DOHH2 (cell line): ENCODE measurements at regions not wholly inside any gene's neighbourhood (a gene's known extent, or its start where the extent isn't known, plus 50 kb on each side); places are given as distances from the start of the nearest gene placed in this dataset.

ENCODE experiments used
- H3F3A ChIP-seq: fragments of 200-600 bp; sonication (generic), shearing (Covaris generic); 2 replicates; pipeline ENCODE4 v1.6.0; 2016; ENCODE audit warnings: antibody characterized with exemption, mild to moderate bottlenecking; ENCODE audit not compliant: control insufficient read depth, insufficient read depth
- H3K27ac ChIP-seq: fragments of 200-600 bp; sonication (generic); 2 replicates; pipeline ENCODE4 v1.5.1; 2014; ENCODE audit warnings: low read depth, mild to moderate bottlenecking, low read length, moderate library complexity
- H3K27me3 ChIP-seq: fragments of 200-600 bp; sonication (generic); 2 replicates; pipeline ENCODE4 v1.6.1; 2014; ENCODE audit warnings: mild to moderate bottlenecking, low read length, mixed read lengths; ENCODE audit not compliant: control insufficient read depth
- H3K36me3 ChIP-seq: fragments of 200-600 bp; sonication (generic); 2 replicates; pipeline ENCODE4 v1.6.1; 2014; ENCODE audit warnings: mild to moderate bottlenecking, low read length, moderate library complexity, mixed read lengths; ENCODE audit not compliant: control insufficient read depth
- H3K4me1 ChIP-seq: fragments of 200-600 bp; sonication (generic); 2 replicates; pipeline ENCODE4 v1.6.1; 2014; ENCODE audit warnings: mild to moderate bottlenecking, low read length, mixed read lengths; ENCODE audit not compliant: control insufficient read depth
- H3K4me2 ChIP-seq: fragments of 200-600 bp; sonication (generic); 2 replicates; pipeline ENCODE4 v1.6.0; 2014; ENCODE audit warnings: mild to moderate bottlenecking, low read length, moderate library complexity
- H3K4me3 ChIP-seq: fragments of 200-600 bp; sonication (generic); 2 replicates; pipeline ENCODE4 v1.5.1; 2014; ENCODE audit warnings: mild to moderate bottlenecking, low read length, mixed read lengths
- H3K79me2 ChIP-seq: fragments of 200-600 bp; sonication (generic); 2 replicates; pipeline ENCODE4 v1.6.1; 2014; ENCODE audit warnings: mild to moderate bottlenecking, low read length, mixed read lengths; ENCODE audit not compliant: control insufficient read depth
- H3K9me2 ChIP-seq: fragments of 200-600 bp; sonication (generic); replicated peaks from 2 replicates; pipeline ENCODE4 v1.6.1; 2014; ENCODE audit warnings: mild to moderate bottlenecking, low read length, mixed read lengths; ENCODE audit not compliant: control insufficient read depth
- H3K9me3 ChIP-seq: fragments of 200-600 bp; sonication (generic); 2 replicates; pipeline ENCODE4 v1.6.1; 2014; ENCODE audit warnings: antibody characterized with exemption, low read length, mixed read lengths; ENCODE audit not compliant: control insufficient read depth, insufficient read depth
- H4K20me1 ChIP-seq: fragments of 200-600 bp; sonication (generic); 2 replicates; pipeline ENCODE4 v1.6.0; 2014; ENCODE audit warnings: low read depth, mild to moderate bottlenecking, antibody characterized with exemption, low read length, moderate library complexity; ENCODE audit not compliant: control insufficient read depth, insufficient read depth
- EZH2phosphoT487 ChIP-seq: fragments of 200-600 bp; sonication (generic); IDR thresholded peaks from 2 replicates; pipeline ENCODE4 v1.6.1; 2017; ENCODE audit warnings: borderline replicate concordance, mild to moderate bottlenecking, antibody characterized with exemption, low read length, moderate library complexity, mixed read lengths
- TF ChIP-seq, protein P1 (sequence below): fragments of 200-600 bp; sonication (generic); IDR thresholded peaks from one replicate; pipeline ENCODE4 v1.5.1; 2014; ENCODE audit warnings: antibody characterized with exemption, mild to moderate bottlenecking, low read depth, low read length; ENCODE audit not compliant: poor library complexity, severe bottlenecking

DNA sequence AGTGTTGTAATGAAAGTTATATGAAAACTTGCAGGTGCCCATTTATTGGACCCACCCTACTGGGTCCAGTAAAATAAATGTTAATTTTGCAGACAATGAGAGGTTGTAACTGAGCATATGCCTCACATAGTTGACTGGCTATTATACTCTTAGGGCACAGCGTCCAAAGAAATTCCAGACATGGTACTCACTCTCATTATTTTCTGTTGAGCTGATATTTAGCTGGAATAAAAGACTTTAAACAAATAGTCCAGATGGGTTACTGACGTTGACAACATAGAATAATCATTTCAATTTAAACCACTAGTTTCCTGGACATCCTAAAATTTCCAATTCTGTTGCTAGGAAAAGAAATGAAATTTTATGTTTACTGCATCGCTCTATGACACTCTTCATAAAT, 174.5 kb downstream of the ZNF365 start:
- Histone ChIP-seq H3K4me1 (no peaks in the 10 kb centered on the region), H3K4me2 (no peak overlapping the region), H3K9me3 (no peaks in the 10 kb centered on the region), H3K79me2 (no peaks in the 10 kb centered on the region), H4K20me1 (no peaks in the 10 kb centered on the region), H3K27ac (no peak overlapping the region), H3K9me2 (no peaks in the 10 kb centered on the region), H3K27me3 (peaks cover 9% of the 10 kb centered on the region), H3K36me3 (no peaks in the 10 kb centered on the region), H3F3A (no peaks in the 10 kb centered on the region), H3K4me3 (no peak overlapping the region)
- TF ChIP-seq EZH2phosphoT487: no peak
- TF ChIP-seq, protein P1, sequence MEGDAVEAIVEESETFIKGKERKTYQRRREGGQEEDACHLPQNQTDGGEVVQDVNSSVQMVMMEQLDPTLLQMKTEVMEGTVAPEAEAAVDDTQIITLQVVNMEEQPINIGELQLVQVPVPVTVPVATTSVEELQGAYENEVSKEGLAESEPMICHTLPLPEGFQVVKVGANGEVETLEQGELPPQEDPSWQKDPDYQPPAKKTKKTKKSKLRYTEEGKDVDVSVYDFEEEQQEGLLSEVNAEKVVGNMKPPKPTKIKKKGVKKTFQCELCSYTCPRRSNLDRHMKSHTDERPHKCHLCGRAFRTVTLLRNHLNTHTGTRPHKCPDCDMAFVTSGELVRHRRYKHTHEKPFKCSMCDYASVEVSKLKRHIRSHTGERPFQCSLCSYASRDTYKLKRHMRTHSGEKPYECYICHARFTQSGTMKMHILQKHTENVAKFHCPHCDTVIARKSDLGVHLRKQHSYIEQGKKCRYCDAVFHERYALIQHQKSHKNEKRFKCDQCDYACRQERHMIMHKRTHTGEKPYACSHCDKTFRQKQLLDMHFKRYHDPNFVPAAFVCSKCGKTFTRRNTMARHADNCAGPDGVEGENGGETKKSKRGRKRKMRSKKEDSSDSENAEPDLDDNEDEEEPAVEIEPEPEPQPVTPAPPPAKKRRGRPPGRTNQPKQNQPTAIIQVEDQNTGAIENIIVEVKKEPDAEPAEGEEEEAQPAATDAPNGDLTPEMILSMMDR: no peak

DNA sequence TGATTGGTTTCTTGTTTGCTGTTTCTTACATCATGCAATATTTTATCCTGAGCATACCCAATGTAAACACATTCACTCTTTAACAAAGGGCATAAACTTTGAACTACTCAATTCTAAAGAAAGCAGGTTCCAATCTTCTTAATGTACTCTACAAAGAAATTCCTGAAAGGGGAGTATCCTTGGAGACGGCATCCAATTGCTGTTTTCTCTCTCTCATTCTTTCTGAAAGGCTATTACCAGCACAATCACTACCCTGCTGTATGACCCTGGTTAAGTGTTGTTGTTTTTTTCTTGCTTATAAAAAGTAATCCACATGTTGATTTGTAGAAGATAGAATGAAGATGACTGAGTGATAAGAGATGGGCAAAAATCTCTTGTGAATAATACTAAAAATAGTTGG, 176.0 kb downstream of the ZNF365 start:
- H3F3A ChIP-seq: no peaks in the 10 kb centered on the region
- no peaks in the 10 kb centered on the region for H3K9me2 ChIP-seq
- H3K27me3 ChIP-seq: peaks cover 9% of the 10 kb centered on the region
- no peak overlapping the region for H3K27ac ChIP-seq
- no peak overlapping the region for H3K4me3 ChIP-seq
- H3K4me2 ChIP-seq: no peak overlapping the region
- H3K4me1 ChIP-seq: no peaks in the 10 kb centered on the region
- H3K79me2 ChIP-seq: no peaks in the 10 kb centered on the region
- H4K20me1 ChIP-seq: no peaks in the 10 kb centered on the region
- no peaks in the 10 kb centered on the region for H3K9me3 ChIP-seq
- H3K36me3 ChIP-seq: no peaks in the 10 kb centered on the region
- no peak for TF ChIP-seq EZH2phosphoT487
- TF ChIP-seq, protein P1: no peak

- TF ChIP-seq, protein P1: peak; percentile 65
- no peak for TF ChIP-seq EZH2phosphoT487
- no peaks in the 10 kb centered on the region for H3K9me2 ChIP-seq
These were observed 180.5 kb downstream of the ZNF365 start for GRCh38 chr10:62554632-62555199.

More at GRCh38 chr10:62554632-62555199, 180.5 kb downstream of the ZNF365 start:
- H3K27me3 ChIP-seq: peaks cover 10% of the 10 kb centered on the region
- H3K4me1 ChIP-seq: no peaks in the 10 kb centered on the region
- H3K27ac ChIP-seq: no peak overlapping the region
- no peak overlapping the region for H3K4me2 ChIP-seq
- H3K9me3 ChIP-seq: no peaks in the 10 kb centered on the region
- H4K20me1 ChIP-seq: no peaks in the 10 kb centered on the region
- H3K36me3 ChIP-seq: no peaks in the 10 kb centered on the region
- H3K79me2 ChIP-seq: no peaks in the 10 kb centered on the region
- no peaks in the 10 kb centered on the region for H3F3A ChIP-seq
- no peak overlapping the region for H3K4me3 ChIP-seq
